A549 (cell line): ENCODE measurements at regions not wholly inside any gene's neighbourhood (a gene's known extent, or its start where the extent isn't known, plus 50 kb on each side); places are given as distances from the start of the nearest gene placed in this dataset.

Experiments used
- CTCF ChIP-seq: fragments of >200 bp; sonication (Bioruptor Twin); formaldehyde crosslinking; IDR thresholded peaks from 3 replicates; pipeline ENCODE4 v1.5.1; 2016
- EP300 ChIP-seq, 2 experiments: fragments of >200 bp; sonication (Bioruptor Twin); formaldehyde crosslinking; IDR thresholded peaks; 2 replicates in 1 of 2; 3 replicates in 1 of 2; pipeline ENCODE4 v1.6.1; 2016 to 2017
- RCOR1 ChIP-seq: fragments of 150-350 bp; IDR thresholded peaks from 2 replicates; pipeline ENCODE4 v1.6.1; 2014; ENCODE audit warnings: antibody characterized with exemption, low read length, low read depth
- TF ChIP-seq, protein P1 (sequence below): IDR thresholded peaks from 2 replicates; pipeline ENCODE4 v1.6.1; 2012

- no peak for TF ChIP-seq RCOR1
- TF ChIP-seq, protein P1, sequence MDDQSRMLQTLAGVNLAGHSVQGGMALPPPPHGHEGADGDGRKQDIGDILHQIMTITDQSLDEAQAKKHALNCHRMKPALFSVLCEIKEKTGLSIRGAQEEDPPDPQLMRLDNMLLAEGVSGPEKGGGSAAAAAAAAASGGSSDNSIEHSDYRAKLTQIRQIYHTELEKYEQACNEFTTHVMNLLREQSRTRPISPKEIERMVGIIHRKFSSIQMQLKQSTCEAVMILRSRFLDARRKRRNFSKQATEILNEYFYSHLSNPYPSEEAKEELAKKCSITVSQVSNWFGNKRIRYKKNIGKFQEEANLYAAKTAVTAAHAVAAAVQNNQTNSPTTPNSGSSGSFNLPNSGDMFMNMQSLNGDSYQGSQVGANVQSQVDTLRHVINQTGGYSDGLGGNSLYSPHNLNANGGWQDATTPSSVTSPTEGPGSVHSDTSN, result no peak
- TF ChIP-seq EP300 (IDR thresholded peaks at IDR 0.05), result no peak
- no peak for TF ChIP-seq CTCF
Observed at GRCh38 chr12:32027684-32028365, 68.6 kb downstream of the RESF1 start.
